ENCODE measurements at regions not wholly inside any gene's neighbourhood (a gene's known extent, or its start where the extent isn't known, plus 50 kb on each side); places are given as distances from the start of the nearest gene placed in this dataset.
"Not testable (repeated sequence)": the region's sequence is repeated elsewhere in the genome, so short reads cannot be mapped to it uniquely, and the experiment has no call there.

DNA sequence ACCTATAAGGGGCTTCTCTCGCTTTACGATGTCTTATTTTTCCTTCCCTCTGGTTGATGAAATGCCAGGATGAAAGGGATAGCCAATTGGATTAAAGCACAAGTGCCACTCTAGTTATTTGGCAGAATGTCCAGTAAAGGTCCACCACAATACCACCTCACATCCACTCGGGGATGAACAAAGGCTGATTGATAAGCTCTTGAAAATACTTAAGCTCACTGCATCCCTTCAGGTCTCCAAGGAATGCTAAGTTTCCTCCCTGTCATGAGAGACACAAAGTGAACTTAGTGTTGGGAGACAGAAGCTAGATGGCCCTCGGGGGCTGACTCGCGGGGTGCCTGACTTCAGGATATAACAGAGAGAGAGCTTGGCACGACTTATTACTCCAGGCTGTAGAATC lies 185.9 kb upstream of the ZNF644 start:
- H3K9me3 ChIP-seq; H3K4me3 ChIP-seq; H3K27ac ChIP-seq; H3K36me3 ChIP-seq; H3K4me1 ChIP-seq; DNase-seq; intact Hi-C loops (cut with DNase I; ENCODE audit: low total_unique reads): not testable (repeated sequence)
- H3K27me3 ChIP-seq (replicated peaks in 1 of 7): peaks cover 0 to 18% (median 0%) of the 10 kb centered on the region in 7 donors
- WGBS, 5 donors: 90 to 94% (median 92%) methylated on average over 7 of the region's 7 CpGs

- H3K4me3 ChIP-seq; H3K9me3 ChIP-seq; H3K36me3 ChIP-seq; H3K4me1 ChIP-seq; intact Hi-C loops (cut with DNase I; ENCODE audit: low total_unique reads); H3K27ac ChIP-seq; DNase-seq: not testable (repeated sequence)
- 93 to 97% (median 96%) methylated on average over 9 of the region's 9 CpGs for WGBS, 5 donors
- H3K27me3 ChIP-seq (replicated peaks in 1 of 7): peaks cover 0 to 14% (median 0%) of the 10 kb centered on the region in 7 donors
These were observed 182.3 kb upstream of the ZNF644 start for GRCh38 chr1:91204150-91204549.

DNA sequence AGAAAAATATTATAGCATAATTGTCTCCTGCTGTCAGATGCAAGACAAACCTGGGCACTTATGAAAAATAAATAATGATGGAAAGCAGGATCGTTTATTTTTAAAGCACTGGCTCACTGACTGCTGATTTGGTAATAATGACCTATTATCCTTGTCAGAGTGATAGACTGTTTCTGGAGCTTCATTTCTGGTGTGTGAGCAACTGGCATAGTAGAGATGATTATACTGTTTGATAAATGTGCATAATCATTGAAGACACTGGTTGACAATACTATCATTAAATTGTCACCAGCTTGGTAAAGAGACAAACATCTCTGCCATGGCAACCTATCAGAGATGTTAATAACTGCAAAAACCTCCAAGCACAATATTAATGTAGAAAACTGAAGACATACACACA lies 179.9 kb upstream of the ZNF644 start:
- DNase-seq: no peak
- no peaks in the 10 kb centered on the region for H3K4me1 ChIP-seq
- no peak overlapping the region for H3K27ac ChIP-seq
- H3K36me3 ChIP-seq: no peaks in the 10 kb centered on the region
- no peaks in the 10 kb centered on the region for H3K9me3 ChIP-seq
- TF ChIP-seq POLR2A (IDR thresholded peaks at IDR 0.05) (no peak), POLR2AphosphoS5 (IDR thresholded peaks at IDR 0.05) (no peak), CTCF (IDR thresholded peaks at IDR 0.05 in 8 of 11, conservative IDR thresholded peaks at IDR 0.05 in 3 of 11) (no peak)
- H3K27me3 ChIP-seq (replicated peaks in 1 of 7): peaks cover 0 to 8% (median 0%) of the 10 kb centered on the region in 7 donors
- intact Hi-C loops (cut with DNase I; ENCODE audit: low total_unique reads): no loop called here
- H3K4me3 ChIP-seq: no peak overlapping the region
- WGBS, 5 donors: 74 to 90% (median 79%) methylated on average over 1 of the region's 1 CpG

GRCh38 chr1:91201176-91201575 lies 179.3 kb upstream of the ZNF644 start:
- Histone ChIP-seq H3K9me3 (no peaks in the 10 kb centered on the region), H3K36me3 (no peaks in the 10 kb centered on the region), H3K4me3 (no peak overlapping the region), H3K27ac (no peak overlapping the region), H3K4me1 (no peaks in the 10 kb centered on the region), H3K27me3 (replicated peaks in 1 of 7) (peaks cover 0 to 8% (median 0%) of the 10 kb centered on the region in 7 donors)
- DNase-seq: no peak
- intact Hi-C loops (cut with DNase I; ENCODE audit: low total_unique reads): no loop called here
- 44 to 61% (median 53%) methylated on average over 3 of the region's 3 CpGs for WGBS, 5 donors
- TF ChIP-seq CTCF (IDR thresholded peaks at IDR 0.05 in 8 of 11, conservative IDR thresholded peaks at IDR 0.05 in 3 of 11) (no peak), POLR2AphosphoS5 (IDR thresholded peaks at IDR 0.05) (no peak), POLR2A (IDR thresholded peaks at IDR 0.05) (no peak)

DNA sequence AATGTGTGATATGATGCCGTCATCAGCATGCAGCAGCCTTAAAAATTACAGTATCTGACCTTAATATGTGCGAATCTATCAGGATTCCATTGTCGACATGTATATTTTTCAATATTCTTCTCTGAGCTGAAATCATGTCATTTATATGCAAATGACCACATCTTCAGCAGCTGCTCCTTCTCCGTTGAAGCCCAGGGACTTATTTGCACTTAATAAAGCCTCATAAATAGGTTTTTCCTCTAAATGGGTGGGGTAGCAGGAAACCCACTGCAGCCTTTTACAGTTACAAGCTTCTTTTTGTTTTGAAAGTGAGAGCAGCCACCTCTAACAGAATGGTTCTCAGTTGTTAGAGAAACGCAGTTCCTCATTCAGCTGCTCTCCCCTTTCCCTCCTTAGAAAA lies 178.8 kb upstream of the ZNF644 start:
- no peaks in the 10 kb centered on the region for H3K36me3 ChIP-seq
- H3K27me3 ChIP-seq (replicated peaks in 1 of 7): peaks cover 0 to 8% (median 0%) of the 10 kb centered on the region in 7 donors
- no peaks in the 10 kb centered on the region for H3K4me1 ChIP-seq
- DNase-seq: no peak
- no peak overlapping the region for H3K27ac ChIP-seq
- no peaks in the 10 kb centered on the region for H3K9me3 ChIP-seq
- TF ChIP-seq CTCF (IDR thresholded peaks at IDR 0.05 in 8 of 11, conservative IDR thresholded peaks at IDR 0.05 in 3 of 11) (no peak), POLR2AphosphoS5 (IDR thresholded peaks at IDR 0.05) (no peak), POLR2A (IDR thresholded peaks at IDR 0.05) (no peak)
- WGBS, 5 donors: 61 to 69% (median 65%) methylated on average over 5 of the region's 5 CpGs
- intact Hi-C loops (cut with DNase I; ENCODE audit: low total_unique reads): no loop called here
- no peak overlapping the region for H3K4me3 ChIP-seq
